Endothelial cell of umbilical vein (primary cell): ENCODE measurements at regions not wholly inside any gene's neighbourhood (a gene's known extent, or its start where the extent isn't known, plus 50 kb on each side); places are given as distances from the start of the nearest gene placed in this dataset.

Experiments
- BruUV-seq: library from RNA; stranded (reverse); fragments of 400-500 nt; replicated peaks from 2 replicates; lab custom pipeline; 2021; lab: Mats Ljungman, UMichigan
- CTCF ChIA-PET: fragments of 300-600, 350-600 bp; sonication (Branson Sonifier 250); formaldehyde crosslinking; loops from one replicate; lab custom pipeline; 2021; ENCODE audit warnings: antibody characterized with exemption, inconsistent platforms; lab: Charles Lee
- POLR2A ChIA-PET: fragments of 300-600, 350-600 bp; sonication (Branson Sonifier 250); formaldehyde crosslinking; loops from one replicate; lab custom pipeline; 2021; ENCODE audit warnings: antibody characterized with exemption, inconsistent platforms; lab: Charles Lee
- DNase-seq: peaks from one replicate; pipeline ENCODE4 v3.0.0-alpha.2; 2011; ENCODE audit warnings: low read depth, low spot score
- FAIRE-seq: peaks from 2 replicates; lab custom pipeline; 2011; peaks lifted over from hg19 to GRCh38; lab: Jason Lieb, UNC
- H2AFZ ChIP-seq: 2 replicates; pipeline ENCODE4 v1.6.0; 2012; ENCODE audit warnings: low read depth, low read length, control low read depth, inconsistent platforms
- H3K27ac ChIP-seq: 2 replicates; pipeline ENCODE4 v1.5.1; 2011; ENCODE audit warnings: low read depth, mild to moderate bottlenecking, control low read depth, low read length, moderate library complexity; ENCODE audit not compliant: insufficient read depth
- H3K27me3 ChIP-seq, 2 experiments: 2 replicates each; pipeline versions ENCODE4 v1.6.0 to v1.6.1; 2011; ENCODE audit warnings: low read length in 2 of 2, mixed read lengths in 1 of 2; ENCODE audit not compliant: control insufficient read depth in 2 of 2, insufficient read depth in 2 of 2
- H3K36me3 ChIP-seq, 2 experiments: 2 replicates in 1 of 2; 3 replicates in 1 of 2; pipeline ENCODE4 v1.5.1; 2011; ENCODE audit warnings: low read length in 2 of 2, mild to moderate bottlenecking in 1 of 2, moderate library complexity in 1 of 2; ENCODE audit not compliant: control insufficient read depth in 2 of 2, insufficient read depth in 2 of 2; ENCODE audit errors: extremely low read depth in 1 of 2
- H3K4me1 ChIP-seq: 3 replicates; pipeline ENCODE4 v1.5.1; 2011; ENCODE audit warnings: mild to moderate bottlenecking, low read length; ENCODE audit not compliant: control insufficient read depth, insufficient read depth; ENCODE audit errors: extremely low read depth
- H3K4me2 ChIP-seq: 2 replicates; pipeline ENCODE4 v1.6.1; 2011; ENCODE audit warnings: low read length, control low read depth, mixed read lengths; ENCODE audit not compliant: insufficient read depth
- H3K4me3 ChIP-seq, 3 experiments: fragments of 200-600 bp in 1 of 3; sonication (generic), shearing (Covaris generic) in 1 of 3; replicated peaks in 1 of 3; 2 replicates each; pipeline ENCODE4 v1.5.1; 2011 to 2016; ENCODE audit warnings: control low read depth in 3 of 3, low read length in 3 of 3, mild to moderate bottlenecking in 2 of 3, inconsistent platforms in 1 of 3, low read depth in 1 of 3, moderate library complexity in 1 of 3; ENCODE audit not compliant: insufficient read depth in 1 of 3
- H3K79me2 ChIP-seq: 2 replicates; pipeline ENCODE4 v1.6.0; 2012; ENCODE audit warnings: low read length, inconsistent platforms; ENCODE audit not compliant: control insufficient read depth, insufficient read depth
- H3K9ac ChIP-seq: replicated peaks from 2 replicates; pipeline ENCODE3; 2011; ENCODE audit warnings: low read length, control low read depth; ENCODE audit not compliant: insufficient read depth; ENCODE audit errors: extremely low read depth
- H3K9me1 ChIP-seq: replicated peaks from 3 replicates; pipeline ENCODE4 v1.6.0; 2011; ENCODE audit warnings: mild to moderate bottlenecking, low read length; ENCODE audit not compliant: control insufficient read depth, insufficient read depth; ENCODE audit errors: extremely low read depth
- H3K9me3 ChIP-seq: replicated peaks from 2 replicates; pipeline ENCODE4 v1.5.1; 2012; ENCODE audit warnings: low read length, inconsistent platforms; ENCODE audit not compliant: control insufficient read depth, insufficient read depth
- H4K20me1 ChIP-seq: replicated peaks from 2 replicates; pipeline ENCODE3; 2011; ENCODE audit warnings: mild to moderate bottlenecking, low read length; ENCODE audit not compliant: control insufficient read depth, insufficient read depth; ENCODE audit errors: extremely low read depth
- EZH2 ChIP-seq: IDR thresholded peaks from 2 replicates; pipeline ENCODE4 v1.6.1; 2012; ENCODE audit warnings: borderline replicate concordance, low read depth, mild to moderate bottlenecking, moderate library complexity, low read length, inconsistent platforms; ENCODE audit not compliant: severe bottlenecking
- FOS ChIP-seq: IDR thresholded peaks from 2 replicates; pipeline ENCODE4 v1.6.1; 2011; ENCODE audit warnings: mild to moderate bottlenecking, low read length, moderate library complexity, borderline replicate concordance; ENCODE audit not compliant: insufficient read depth
- GATA2 ChIP-seq: IDR thresholded peaks from 2 replicates; pipeline ENCODE4 v1.7.0; 2011; ENCODE audit warnings: low read depth, mild to moderate bottlenecking, moderate library complexity, mixed read lengths, low read length; ENCODE audit not compliant: insufficient read length, insufficient read depth
- JUN ChIP-seq: IDR thresholded peaks from 2 replicates; pipeline ENCODE4 v1.6.1; 2011; ENCODE audit warnings: borderline replicate concordance, low read depth; ENCODE audit not compliant: insufficient read length, insufficient read depth
- MYC ChIP-seq: IDR thresholded peaks from one replicate; pipeline ENCODE4 v1.6.1; 2011; ENCODE audit warnings: mild to moderate bottlenecking, low read depth, low read length
- POLR2A ChIP-seq: IDR thresholded peaks from 2 replicates; pipeline ENCODE4 v1.6.1; 2012; ENCODE audit warnings: low read depth, mild to moderate bottlenecking, control low read depth, low read length
- POLR2AphosphoS5 ChIP-seq: IDR thresholded peaks from 2 replicates; pipeline ENCODE4 v1.6.1; 2012; ENCODE audit warnings: low read depth, mild to moderate bottlenecking, control low read depth, low read length, moderate library complexity; ENCODE audit not compliant: insufficient read depth
- dilution Hi-C: fragments of 300-500 bp; cut with MboI; formaldehyde crosslinking; loops from one replicate; pipeline ENCODE4 v1.15.0; 2019; ENCODE audit warnings: low sequenced_read_pairs; ENCODE audit not compliant: extremely low pct_ligation_motif_present
- intact Hi-C: fragments of 100-400 bp; cut with micrococcal nuclease; formaldehyde crosslinking; loops from one replicate; pipeline ENCODE4 v1.10.0; 2022
- TF ChIP-seq, protein P1 (sequence below): IDR thresholded peaks from 2 replicates; pipeline ENCODE4 v1.6.1; 2011; ENCODE audit not compliant: insufficient read depth, insufficient read length
- TF ChIP-seq, protein P2 (sequence below), 2 donors: IDR thresholded peaks; 1 replicate in 1 of 2; 2 replicates in 1 of 2; pipeline ENCODE4 v1.5.1; 2011; ENCODE audit warnings: low read length in 2 of 2, mild to moderate bottlenecking in 2 of 2, moderate library complexity in 2 of 2, control low read depth in 1 of 2, inconsistent platforms in 1 of 2, low read depth in 1 of 2; ENCODE audit not compliant: insufficient read depth in 1 of 2; ENCODE audit errors: extremely low read depth in 1 of 2

DNA sequence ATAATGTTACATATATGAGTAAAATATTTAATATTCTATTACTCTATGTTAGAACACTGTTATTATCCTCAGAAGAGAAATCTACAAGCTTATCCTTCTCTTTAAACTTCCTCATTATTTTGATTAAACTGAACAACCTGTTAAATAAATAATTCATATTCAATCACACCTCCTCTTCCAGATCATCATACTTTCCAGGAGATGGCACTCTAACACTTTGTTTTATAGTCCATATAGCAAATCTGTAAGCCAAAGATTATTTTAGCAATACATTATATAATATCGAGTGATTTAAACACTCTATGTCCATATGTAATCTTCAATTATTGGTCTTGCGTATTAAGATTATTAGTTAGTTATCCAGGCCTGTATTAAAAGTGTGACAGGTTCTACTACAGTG is 694.1 kb downstream of the ANKRD7 start:
- H3K9ac ChIP-seq, result no peak overlapping the region
- DNase-seq, result no peak
- ChIA-PET CTCF (no interaction called here), POLR2A (no interaction called here)
- H4K20me1 ChIP-seq, result no peaks in the 10 kb centered on the region
- H3K27me3 ChIP-seq, result no peaks in the 10 kb centered on the region
- intact Hi-C loops (no loop called here), dilution Hi-C loops (no loop called here)
- no peaks in the 10 kb centered on the region for H3K4me1 ChIP-seq
- H3K9me1 ChIP-seq, result no peaks in the 10 kb centered on the region
- H3K4me2 ChIP-seq, result no peak overlapping the region
- TF ChIP-seq, protein P1, sequence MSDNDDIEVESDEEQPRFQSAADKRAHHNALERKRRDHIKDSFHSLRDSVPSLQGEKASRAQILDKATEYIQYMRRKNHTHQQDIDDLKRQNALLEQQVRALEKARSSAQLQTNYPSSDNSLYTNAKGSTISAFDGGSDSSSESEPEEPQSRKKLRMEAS, result no peak
- TF ChIP-seq EZH2, result no peak
- TF ChIP-seq, protein P2, sequence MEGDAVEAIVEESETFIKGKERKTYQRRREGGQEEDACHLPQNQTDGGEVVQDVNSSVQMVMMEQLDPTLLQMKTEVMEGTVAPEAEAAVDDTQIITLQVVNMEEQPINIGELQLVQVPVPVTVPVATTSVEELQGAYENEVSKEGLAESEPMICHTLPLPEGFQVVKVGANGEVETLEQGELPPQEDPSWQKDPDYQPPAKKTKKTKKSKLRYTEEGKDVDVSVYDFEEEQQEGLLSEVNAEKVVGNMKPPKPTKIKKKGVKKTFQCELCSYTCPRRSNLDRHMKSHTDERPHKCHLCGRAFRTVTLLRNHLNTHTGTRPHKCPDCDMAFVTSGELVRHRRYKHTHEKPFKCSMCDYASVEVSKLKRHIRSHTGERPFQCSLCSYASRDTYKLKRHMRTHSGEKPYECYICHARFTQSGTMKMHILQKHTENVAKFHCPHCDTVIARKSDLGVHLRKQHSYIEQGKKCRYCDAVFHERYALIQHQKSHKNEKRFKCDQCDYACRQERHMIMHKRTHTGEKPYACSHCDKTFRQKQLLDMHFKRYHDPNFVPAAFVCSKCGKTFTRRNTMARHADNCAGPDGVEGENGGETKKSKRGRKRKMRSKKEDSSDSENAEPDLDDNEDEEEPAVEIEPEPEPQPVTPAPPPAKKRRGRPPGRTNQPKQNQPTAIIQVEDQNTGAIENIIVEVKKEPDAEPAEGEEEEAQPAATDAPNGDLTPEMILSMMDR (IDR thresholded peaks at IDR 0.05; ENCODE audit: extremely low read depth in 1 of 2, insufficient read depth in 1 of 2, low read depth in 1 of 2, low read length in 2 of 2), result no peak
- no peak for TF ChIP-seq JUN
- TF ChIP-seq POLR2AphosphoS5, result no peak
- no peak for TF ChIP-seq POLR2A
- TF ChIP-seq GATA2, result no peak
- TF ChIP-seq MYC, result no peak
- TF ChIP-seq FOS, result no peak
- FAIRE-seq, result no peak
- H3K4me3 ChIP-seq, result no peak overlapping the region
- no TSS peak for BruUV-seq
- no peaks in the 10 kb centered on the region for H3K9me3 ChIP-seq
- no peaks in the 10 kb centered on the region for H3K36me3 ChIP-seq
- H2AFZ ChIP-seq, result no peak overlapping the region
- H3K79me2 ChIP-seq, result no peaks in the 10 kb centered on the region
- H3K27ac ChIP-seq, result no peak overlapping the region
